Karpas-422 (cell line): ENCODE measurements at regions not wholly inside any gene's neighbourhood (a gene's known extent, or its start where the extent isn't known, plus 50 kb on each side); places are given as distances from the start of the nearest gene placed in this dataset.

Experiments
- DNase-seq: peaks from one replicate; pipeline ENCODE4 v3.0.0-alpha.2; 2015
- H2AFZ ChIP-seq: fragments of 200-600 bp; sonication (generic); 2 replicates; pipeline ENCODE4 v1.6.1; 2014; ENCODE audit warnings: antibody characterized with exemption, low read length, mixed read lengths
- H3K27ac ChIP-seq: fragments of 200-600 bp; sonication (generic); 2 replicates; pipeline ENCODE4 v1.5.1; 2014; ENCODE audit warnings: mild to moderate bottlenecking, low read length, moderate library complexity
- H3K27me3 ChIP-seq: fragments of 200-600 bp; sonication (generic); 2 replicates; pipeline ENCODE4 v1.6.1; 2014; ENCODE audit warnings: low read length, mixed read lengths
- H3K36me3 ChIP-seq: fragments of 200-600 bp; sonication (generic); 2 replicates; pipeline ENCODE4 v1.6.1; 2014; ENCODE audit warnings: low read length, mixed read lengths; ENCODE audit not compliant: insufficient read depth
- H3K4me1 ChIP-seq: fragments of 200-600 bp; sonication (generic); 2 replicates; pipeline ENCODE4 v1.6.1; 2014; ENCODE audit warnings: mild to moderate bottlenecking, low read length, mixed read lengths
- H3K4me2 ChIP-seq: fragments of 200-600 bp; sonication (generic); 2 replicates; pipeline ENCODE4 v1.6.1; 2014; ENCODE audit warnings: low read length, low read depth, mild to moderate bottlenecking; ENCODE audit not compliant: poor library complexity, severe bottlenecking
- H3K4me3 ChIP-seq: fragments of 200-600 bp; sonication (generic); 2 replicates; pipeline ENCODE4 v1.5.1; 2014; ENCODE audit warnings: mild to moderate bottlenecking, antibody characterized with exemption, low read length, mixed read lengths
- H3K79me2 ChIP-seq: fragments of 200-600 bp; sonication (generic); 2 replicates; pipeline ENCODE4 v1.6.1; 2014; ENCODE audit warnings: mild to moderate bottlenecking, low read length, mixed read lengths
- H3K9ac ChIP-seq: fragments of 200-600 bp; sonication (generic); 2 replicates; pipeline ENCODE4 v1.6.0; 2014; ENCODE audit warnings: low read length
- H3K9me2 ChIP-seq: fragments of 200-600 bp; sonication (generic), shearing (Covaris generic); replicated peaks from 2 replicates; pipeline ENCODE4 v1.6.0; 2014; ENCODE audit warnings: mild to moderate bottlenecking, low read length, moderate library complexity; ENCODE audit not compliant: insufficient read depth
- H3K9me3 ChIP-seq: fragments of 300-700, 200-600 bp; sonication (generic); 2 replicates; pipeline ENCODE4 v1.6.1; 2014; ENCODE audit warnings: low read length, mixed read lengths
- H4K20me1 ChIP-seq: fragments of 200-600 bp; sonication (generic); 2 replicates; pipeline ENCODE4 v1.6.1; 2014; ENCODE audit warnings: mild to moderate bottlenecking, antibody characterized with exemption, low read length, low read depth; ENCODE audit not compliant: insufficient read depth

DNA sequence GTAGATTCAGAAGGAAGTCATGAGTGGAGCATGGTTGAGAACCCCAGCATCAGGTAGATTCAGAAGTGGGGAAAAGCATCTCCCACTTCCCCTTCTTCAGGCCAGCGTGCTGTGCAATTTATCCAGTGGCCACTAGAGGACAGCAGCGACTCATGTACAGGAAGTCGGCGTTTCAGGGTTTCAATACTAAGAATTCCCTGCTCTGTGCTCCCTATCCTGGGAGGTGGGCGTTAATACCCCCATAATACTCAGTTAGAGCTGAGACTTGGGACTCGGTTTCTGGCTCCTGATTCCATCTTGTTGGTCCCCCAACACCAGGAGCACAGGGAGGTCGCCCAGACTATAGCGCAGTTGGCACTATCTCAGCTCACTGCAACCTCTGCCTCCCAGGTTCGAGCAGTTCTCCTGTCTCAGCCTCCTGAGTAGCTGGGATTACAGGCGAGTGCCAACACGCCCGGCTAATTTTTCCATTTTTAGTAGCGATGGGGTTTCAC, 75.3 kb upstream of the AMZ2 start:
- Histone ChIP-seq H3K27me3 (no peaks in the 10 kb centered on the region), H3K9me3 (no peaks in the 10 kb centered on the region), H3K27ac (no peak overlapping the region), H4K20me1 (no peaks in the 10 kb centered on the region), H3K4me2 (no peak overlapping the region), H3K79me2 (no peaks in the 10 kb centered on the region), H3K9ac (no peak overlapping the region), H3K4me1 (peaks cover 26% of the 10 kb centered on the region), H3K36me3 (no peaks in the 10 kb centered on the region), H2AFZ (peak overlapping the region; percentile 76; the same call in 1 of the 2 replicates), H3K4me3 (no peak overlapping the region), H3K9me2 (no peaks in the 10 kb centered on the region)
- DNase-seq: peak; percentile 91

DNA sequence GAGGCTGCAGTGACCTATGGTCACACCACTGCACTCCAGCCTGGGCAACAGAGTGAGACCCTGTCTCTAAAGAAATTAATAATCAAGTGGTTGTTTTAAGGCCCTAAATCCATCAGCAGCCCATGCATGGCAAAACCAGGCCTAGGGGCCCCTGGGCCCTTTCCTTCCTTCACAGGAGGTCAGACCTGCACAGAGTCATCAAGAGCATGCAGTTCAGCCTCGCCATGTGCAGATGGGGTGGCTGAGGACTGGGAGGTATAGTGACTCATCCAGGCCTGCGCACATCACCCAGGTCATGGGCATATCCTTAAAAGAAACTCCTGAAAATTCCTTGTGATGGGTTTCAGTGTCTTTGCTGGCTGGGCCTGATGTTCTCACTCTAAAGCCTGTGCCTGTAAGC, 72.4 kb upstream of the AMZ2 start:
- no peak overlapping the region for H3K27ac ChIP-seq
- DNase-seq: no peak
- H3K4me3 ChIP-seq: no peak overlapping the region
- peaks cover 26% of the 10 kb centered on the region for H3K4me1 ChIP-seq
- no peaks in the 10 kb centered on the region for H3K9me2 ChIP-seq
- no peaks in the 10 kb centered on the region; the same call in 1 of the 2 replicates for H3K9me3 ChIP-seq
- no peaks in the 10 kb centered on the region for H3K27me3 ChIP-seq
- H3K9ac ChIP-seq: no peak overlapping the region
- H2AFZ ChIP-seq: no peak overlapping the region
- no peaks in the 10 kb centered on the region for H3K79me2 ChIP-seq
- H4K20me1 ChIP-seq: no peaks in the 10 kb centered on the region
- no peaks in the 10 kb centered on the region for H3K36me3 ChIP-seq
- no peak overlapping the region for H3K4me2 ChIP-seq

DNA sequence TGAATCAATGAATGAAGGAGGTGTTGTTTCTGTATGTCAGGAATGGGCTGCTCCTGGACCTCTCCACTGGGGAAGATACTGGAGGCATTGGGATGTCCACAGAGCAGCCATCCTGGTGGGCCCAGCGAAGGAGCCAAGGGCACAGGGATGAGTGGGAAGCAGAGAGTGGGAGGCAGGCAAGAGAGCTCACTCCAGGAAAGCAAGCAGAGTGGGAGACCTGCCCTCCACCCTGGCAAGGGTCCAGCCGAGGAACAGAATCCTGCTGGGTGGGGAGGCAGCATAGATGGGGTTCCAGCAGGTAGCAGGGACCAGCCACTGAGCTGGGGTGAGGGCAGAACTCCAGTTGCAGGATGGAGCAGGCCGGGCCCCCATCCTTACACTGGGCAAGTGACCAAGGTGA, 71.9 kb upstream of the AMZ2 start:
- no peak for DNase-seq
- no peaks in the 10 kb centered on the region; the same call in 1 of the 2 replicates for H3K9me3 ChIP-seq
- no peaks in the 10 kb centered on the region for H3K36me3 ChIP-seq

GRCh38 chr17:68176718-68177117, 71.1 kb upstream of the AMZ2 start:
- no peaks in the 10 kb centered on the region for H4K20me1 ChIP-seq
- no peaks in the 10 kb centered on the region; the same call in 1 of the 2 replicates for H3K9me3 ChIP-seq
- H3K4me3 ChIP-seq: no peak overlapping the region
- no peak for DNase-seq
- H3K27ac ChIP-seq: no peak overlapping the region
- H3K4me1 ChIP-seq: peaks cover 38% of the 10 kb centered on the region
- no peaks in the 10 kb centered on the region for H3K36me3 ChIP-seq
- no peaks in the 10 kb centered on the region for H3K79me2 ChIP-seq
- no peak overlapping the region for H3K4me2 ChIP-seq
- no peaks in the 10 kb centered on the region for H3K27me3 ChIP-seq
- H3K9ac ChIP-seq: no peak overlapping the region
- H2AFZ ChIP-seq: no peak overlapping the region
- H3K9me2 ChIP-seq: no peaks in the 10 kb centered on the region

More for the DNA sequence above, 71.9 kb upstream of the AMZ2 start:
- Histone ChIP-seq H3K4me3 (no peak overlapping the region), H3K4me1 (peaks cover 30% of the 10 kb centered on the region), H3K9me2 (no peaks in the 10 kb centered on the region), H3K27ac (no peak overlapping the region), H3K4me2 (no peak overlapping the region), H3K27me3 (no peaks in the 10 kb centered on the region), H2AFZ (no peak overlapping the region), H3K9ac (no peak overlapping the region), H4K20me1 (no peaks in the 10 kb centered on the region), H3K79me2 (no peaks in the 10 kb centered on the region)

DNA sequence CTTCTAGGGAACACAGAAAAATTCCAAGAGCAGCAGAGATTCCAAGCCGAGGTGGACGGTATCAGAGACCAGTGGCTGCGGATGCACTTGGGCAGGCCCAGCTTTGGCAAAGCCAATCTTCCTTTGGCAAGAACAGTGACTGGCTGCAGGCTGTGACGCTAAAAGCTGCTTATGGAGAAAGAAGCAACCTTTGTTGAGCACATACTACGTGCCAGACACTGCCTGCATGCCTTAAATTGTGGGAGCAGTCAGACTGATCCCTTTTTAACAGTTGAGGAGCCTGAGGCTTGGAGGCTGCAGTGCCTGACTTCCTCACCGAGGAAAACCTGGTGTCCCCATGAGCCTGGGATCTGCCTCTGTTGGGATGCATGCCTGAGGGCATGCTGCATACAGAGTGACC, 69.0 kb upstream of the AMZ2 start:
- H3K4me2 ChIP-seq: no peak overlapping the region
- H3K9me2 ChIP-seq: no peaks in the 10 kb centered on the region
- no peak overlapping the region for H3K9ac ChIP-seq
- no peaks in the 10 kb centered on the region for H4K20me1 ChIP-seq
- no peaks in the 10 kb centered on the region for H3K36me3 ChIP-seq
- DNase-seq: no peak
- no peaks in the 10 kb centered on the region for H3K27me3 ChIP-seq
- H2AFZ ChIP-seq: no peak overlapping the region
- H3K79me2 ChIP-seq: no peaks in the 10 kb centered on the region; the same call in 1 of the 2 replicates
- H3K9me3 ChIP-seq: no peaks in the 10 kb centered on the region; the same call in 1 of the 2 replicates
- no peak overlapping the region for H3K27ac ChIP-seq
- no peak overlapping the region for H3K4me3 ChIP-seq
- H3K4me1 ChIP-seq: peaks cover 40% of the 10 kb centered on the region

DNA sequence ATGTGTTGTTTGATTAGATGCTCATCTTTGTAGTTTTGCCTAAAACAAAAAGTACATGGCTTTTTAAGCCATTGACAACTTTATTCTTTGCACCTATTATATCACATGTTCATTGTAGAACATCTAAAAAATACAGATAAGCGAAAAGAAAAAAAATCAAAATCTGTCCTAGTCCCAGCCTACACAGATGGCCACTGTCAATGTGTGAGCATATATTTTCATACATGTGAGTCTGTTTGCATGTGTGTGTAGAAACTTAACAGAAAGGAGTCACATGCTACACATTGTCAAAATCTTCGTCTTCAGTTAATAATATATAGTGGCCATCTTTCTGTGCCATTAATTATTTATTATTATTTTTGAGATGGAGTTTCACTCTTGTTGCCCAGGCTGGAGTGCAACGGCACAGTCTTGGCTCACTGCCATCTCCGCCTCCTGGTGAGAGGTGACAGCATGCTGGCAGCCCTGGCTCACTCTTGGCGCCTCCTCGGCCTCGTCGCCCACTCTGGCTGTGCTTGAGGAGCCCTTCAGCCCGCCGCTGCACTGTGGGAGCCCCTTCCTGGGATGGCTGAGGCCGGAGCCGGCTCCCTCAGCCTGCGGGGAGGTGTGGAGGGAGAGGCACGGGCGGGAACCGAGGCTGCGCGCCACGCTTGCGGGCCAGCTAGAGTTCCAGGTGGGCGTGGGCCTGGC, 68.5 kb upstream of the AMZ2 start:
- peaks cover 43% of the 10 kb centered on the region for H3K4me1 ChIP-seq
- H3K4me3 ChIP-seq: no peak overlapping the region
- DNase-seq: no peak
- no peak overlapping the region for H3K27ac ChIP-seq
- H3K27me3 ChIP-seq: no peaks in the 10 kb centered on the region
- H3K9me3 ChIP-seq: no peaks in the 10 kb centered on the region; the same call in 1 of the 2 replicates
- no peaks in the 10 kb centered on the region for H3K9me2 ChIP-seq
- H3K79me2 ChIP-seq: no peaks in the 10 kb centered on the region; the same call in 1 of the 2 replicates
- no peaks in the 10 kb centered on the region for H4K20me1 ChIP-seq
- H2AFZ ChIP-seq: no peak overlapping the region
- no peak overlapping the region for H3K4me2 ChIP-seq
- H3K36me3 ChIP-seq: no peaks in the 10 kb centered on the region
- no peak overlapping the region for H3K9ac ChIP-seq

DNA sequence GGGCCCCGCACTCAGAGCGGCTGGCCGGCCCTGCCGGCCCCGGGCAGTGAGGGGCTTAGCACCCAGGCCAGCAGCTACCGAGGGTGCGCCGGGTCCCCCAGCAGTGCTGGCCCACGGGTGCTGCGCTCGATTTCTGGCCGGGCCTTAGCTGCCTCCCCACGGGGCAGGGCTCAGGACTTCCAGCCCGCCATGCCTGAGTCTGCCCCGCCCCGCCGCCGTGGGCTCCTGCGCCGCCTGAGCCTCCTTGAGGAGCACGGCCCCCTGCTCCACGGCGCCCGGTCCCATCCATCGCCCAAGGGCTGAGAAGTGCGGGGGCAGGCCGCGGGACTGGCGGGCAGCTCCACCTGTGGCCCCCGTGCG, 67.9 kb upstream of the AMZ2 start:
- Histone ChIP-seq H3K4me2 (no peak overlapping the region), H3K79me2 (no peaks in the 10 kb centered on the region; the same call in 1 of the 2 replicates), H3K9me2 (no peaks in the 10 kb centered on the region), H3K27me3 (no peaks in the 10 kb centered on the region), H3K9ac (no peak overlapping the region), H4K20me1 (no peaks in the 10 kb centered on the region), H2AFZ (no peak overlapping the region), H3K4me3 (no peak overlapping the region), H3K27ac (no peak overlapping the region), H3K9me3 (no peaks in the 10 kb centered on the region; the same call in 1 of the 2 replicates), H3K36me3 (no peaks in the 10 kb centered on the region), H3K4me1 (peaks cover 48% of the 10 kb centered on the region)
- DNase-seq: no peak

GRCh38 chr17:68182011-68182306, 65.9 kb upstream of the AMZ2 start:
- peak; percentile 81 for DNase-seq
- Histone ChIP-seq H3K27me3 (no peaks in the 10 kb centered on the region), H3K79me2 (no peaks in the 10 kb centered on the region; the same call in 1 of the 2 replicates), H2AFZ (peak overlapping the region; percentile 58; the same call in 1 of the 2 replicates), H3K4me2 (peak overlapping the region; percentile 81), H3K9ac (peak overlapping the region; percentile 73), H3K4me3 (peak overlapping the region; percentile 59), H3K4me1 (peaks cover 53% of the 10 kb centered on the region), H3K9me3 (no peaks in the 10 kb centered on the region; the same call in 1 of the 2 replicates), H3K36me3 (no peaks in the 10 kb centered on the region), H3K27ac (peak overlapping the region; percentile 93), H4K20me1 (no peaks in the 10 kb centered on the region), H3K9me2 (no peaks in the 10 kb centered on the region)
